LHCN-M2 (cell line): ENCODE measurements at regions not wholly inside any gene's neighbourhood (a gene's known extent, or its start where the extent isn't known, plus 50 kb on each side); places are given as distances from the start of the nearest gene placed in this dataset.
"Not testable (repeated sequence)": the region's sequence is repeated elsewhere in the genome, so short reads cannot be mapped to it uniquely, and the experiment has no call there.

Experiments
- DNase-seq: peaks from one replicate; pipeline ENCODE4 v3.0.0-alpha.2; 2012; ENCODE audit warnings: low read depth

DNA sequence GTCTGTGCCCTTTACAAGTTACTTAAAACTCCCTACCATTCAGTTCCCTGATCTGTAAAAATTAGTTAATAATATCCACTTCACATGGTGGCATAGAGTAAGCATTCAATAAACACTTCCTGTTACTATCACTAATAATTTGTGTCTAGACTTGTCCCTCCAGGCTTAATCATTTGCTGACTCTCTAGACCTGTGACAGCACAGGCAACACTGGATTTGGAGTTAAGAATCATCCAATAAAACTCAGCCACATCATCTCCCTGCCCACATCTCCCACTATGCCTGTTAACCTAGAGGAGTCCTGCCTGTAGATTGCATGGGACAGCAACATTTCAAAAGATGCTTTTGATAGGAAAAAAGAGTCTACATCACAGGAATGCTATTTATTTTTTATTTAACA, 564.6 kb downstream of the MFSD1 start:
- DNase-seq: no peak

DNA sequence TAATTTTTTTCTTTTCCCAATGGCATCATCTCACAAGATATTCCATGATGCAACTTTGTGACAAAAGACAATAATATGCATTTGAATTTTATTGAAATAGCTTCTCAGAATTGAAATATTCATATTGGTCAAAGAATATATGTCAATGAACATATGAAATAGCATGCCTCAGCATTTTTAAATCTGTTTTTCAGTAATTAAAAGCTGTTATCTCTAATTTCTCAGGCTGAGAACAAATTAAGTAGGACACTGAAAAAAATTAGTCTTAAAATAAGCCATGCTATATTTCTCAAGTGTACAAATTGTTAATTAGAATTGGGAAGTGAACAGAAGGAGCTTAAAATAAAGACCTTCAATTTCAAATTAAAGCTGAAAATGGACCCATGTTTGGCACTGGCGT, 570.1 kb downstream of the MFSD1 start:
- DNase-seq: no peak

DNA sequence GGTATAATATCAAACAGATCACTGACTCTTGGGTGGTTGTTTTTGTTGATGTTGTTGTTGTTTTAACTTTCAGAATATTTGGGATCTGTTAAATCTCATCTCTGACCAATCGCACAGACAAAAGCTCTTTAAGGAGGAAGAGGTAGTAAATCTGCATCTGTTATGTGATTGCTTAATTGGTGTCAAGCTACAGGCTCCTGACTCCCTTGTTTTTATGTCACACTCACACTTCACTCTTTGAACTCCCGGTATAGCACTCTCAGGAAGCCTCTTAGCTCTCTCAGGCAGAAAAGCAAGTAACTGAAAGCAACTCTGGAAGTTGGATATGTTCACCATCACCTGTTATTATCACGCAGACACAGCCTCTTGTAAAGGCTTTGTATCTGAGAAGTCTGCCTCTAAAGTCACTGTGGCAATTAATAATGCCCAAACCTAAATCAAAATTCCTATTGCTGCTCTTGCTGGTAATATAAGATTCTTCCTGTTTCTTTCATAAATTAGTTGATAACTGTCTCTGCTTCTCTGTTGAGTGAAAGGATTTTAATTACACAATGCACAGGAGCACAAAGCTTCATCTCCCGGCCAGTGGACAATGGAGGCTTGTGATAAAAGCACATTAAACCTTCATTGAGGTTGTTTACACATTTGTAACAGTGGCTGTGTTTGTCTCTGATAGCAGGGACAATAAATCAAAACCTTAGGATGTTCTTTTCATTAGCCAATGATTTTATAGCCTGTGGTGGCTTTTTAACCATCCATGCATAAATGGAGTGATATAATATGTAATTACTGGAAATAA, 576.7 kb downstream of the MFSD1 start:
- DNase-seq: peak; percentile 3

DNA sequence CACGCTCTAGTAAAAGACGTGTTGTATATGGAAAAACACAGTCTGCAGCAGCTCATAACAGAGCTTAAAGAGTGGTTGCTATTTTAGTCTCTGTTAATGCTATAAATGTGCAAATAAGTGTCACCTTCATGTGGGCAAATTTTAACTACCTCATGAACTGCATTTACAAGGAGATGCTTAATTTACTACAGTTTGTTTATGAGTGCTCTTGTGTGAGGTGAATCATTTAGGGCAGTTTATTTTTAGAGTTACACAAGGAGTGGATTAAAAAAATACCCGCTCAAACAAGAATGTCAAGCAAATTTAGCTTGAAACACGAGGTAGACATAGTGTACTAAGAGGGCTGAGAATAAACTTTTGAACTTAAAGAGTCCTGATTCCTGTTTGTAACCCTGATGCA, 579.0 kb downstream of the MFSD1 start:
- DNase-seq: no peak

DNA sequence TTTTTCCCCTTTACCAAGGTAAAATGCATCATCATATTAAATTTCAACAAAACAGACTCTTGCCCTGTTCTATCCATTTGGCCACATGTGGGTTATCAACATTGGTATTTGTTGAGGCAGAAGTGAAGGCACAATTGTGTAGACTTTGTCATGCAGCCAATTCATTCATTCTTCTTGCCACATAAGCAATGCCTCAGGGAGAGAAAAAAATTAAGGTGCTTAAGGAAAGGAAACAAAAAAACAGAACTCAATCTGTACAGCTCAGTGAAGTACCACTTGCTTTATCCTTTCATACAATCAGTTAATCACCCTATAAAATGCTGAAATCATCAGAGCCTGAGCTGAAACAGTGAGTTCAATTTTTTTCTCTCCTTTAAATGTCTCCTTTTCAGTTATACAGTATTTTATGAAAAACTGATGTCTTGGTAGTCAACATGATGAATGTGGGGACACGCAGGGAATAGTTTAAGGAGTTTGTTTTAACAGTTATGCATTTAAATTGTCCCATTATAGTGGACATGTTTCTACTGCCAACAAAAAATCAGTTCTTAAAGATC, 588.9 kb downstream of the MFSD1 start:
- DNase-seq: no peak

DNA sequence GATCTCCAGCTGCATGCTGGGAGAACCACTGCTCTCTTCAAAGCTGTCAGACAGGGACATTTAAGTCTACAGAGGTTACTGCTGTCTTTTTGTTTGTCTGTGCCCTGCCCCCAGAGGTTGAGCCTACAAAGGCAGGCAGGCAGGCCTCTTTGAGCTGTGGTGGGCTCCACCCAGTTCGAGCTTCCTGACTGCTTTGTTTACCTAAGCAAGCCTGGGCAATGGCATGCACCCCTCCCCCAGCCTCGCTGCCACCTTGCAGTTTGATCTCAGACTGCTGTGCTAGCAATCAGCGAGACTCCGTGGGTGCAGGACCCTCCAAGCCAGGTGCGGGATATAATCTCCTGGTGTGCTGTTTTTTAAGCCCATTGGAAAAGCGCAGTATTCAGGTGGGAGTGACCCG, 591.0 kb upstream of the IL12A start:
- not testable (repeated sequence) for DNase-seq

DNA sequence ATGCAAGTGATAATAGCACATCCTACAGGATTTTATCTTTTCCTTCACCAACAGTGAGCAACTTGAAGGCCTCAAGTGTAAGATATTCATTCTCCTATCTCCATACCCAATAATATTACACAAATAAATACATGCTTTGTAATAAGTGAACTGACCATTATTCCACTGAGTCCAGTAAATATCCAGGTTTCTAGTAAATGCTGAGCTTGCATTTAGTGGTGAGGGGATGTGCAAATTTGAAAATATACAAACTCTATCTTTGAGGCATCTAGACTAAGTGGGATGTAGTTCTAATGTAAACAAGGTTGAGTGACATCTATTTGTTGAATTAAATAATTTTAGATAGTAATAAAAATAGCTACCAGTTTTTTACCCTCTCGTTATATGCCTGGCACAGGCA, 587.6 kb upstream of the IL12A start:
- DNase-seq: no peak

DNA sequence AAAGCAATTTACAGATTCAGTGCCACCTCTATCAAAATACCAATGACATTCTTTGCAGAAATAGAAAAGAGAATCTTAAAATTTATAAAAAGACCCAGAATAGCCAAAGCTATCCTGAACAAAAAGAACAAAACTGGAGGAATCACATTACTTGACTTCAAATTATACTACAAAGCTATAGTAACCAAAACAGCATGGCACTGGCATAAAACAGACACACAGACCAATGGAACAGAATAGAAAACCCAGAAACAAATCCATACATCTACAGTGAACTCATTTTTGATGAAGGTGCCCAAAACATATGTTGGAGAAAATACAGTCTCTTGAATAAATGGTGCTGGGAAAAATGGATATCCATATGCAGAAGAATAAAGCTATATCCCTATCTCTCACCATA, 578.9 kb upstream of the IL12A start:
- DNase-seq: not testable (repeated sequence)

DNA sequence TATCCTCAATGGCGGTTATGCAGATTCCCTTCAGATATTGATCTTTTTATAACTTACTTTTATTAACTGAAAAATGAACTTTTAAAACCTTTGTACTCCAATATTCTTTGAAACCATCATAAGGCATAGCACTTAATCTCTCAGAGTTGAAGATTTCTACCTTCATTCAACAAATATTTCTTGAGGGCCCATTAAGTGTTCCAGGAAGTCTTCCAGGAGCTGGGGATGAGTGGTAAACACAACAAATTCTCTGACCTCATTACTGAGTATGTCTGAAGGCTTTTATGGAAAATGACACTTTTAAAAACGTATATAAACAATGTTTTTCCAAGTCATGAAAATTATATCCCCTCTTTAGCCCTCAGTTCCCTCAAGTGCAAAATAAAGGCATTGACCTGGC, 575.3 kb upstream of the IL12A start:
- DNase-seq: no peak

DNA sequence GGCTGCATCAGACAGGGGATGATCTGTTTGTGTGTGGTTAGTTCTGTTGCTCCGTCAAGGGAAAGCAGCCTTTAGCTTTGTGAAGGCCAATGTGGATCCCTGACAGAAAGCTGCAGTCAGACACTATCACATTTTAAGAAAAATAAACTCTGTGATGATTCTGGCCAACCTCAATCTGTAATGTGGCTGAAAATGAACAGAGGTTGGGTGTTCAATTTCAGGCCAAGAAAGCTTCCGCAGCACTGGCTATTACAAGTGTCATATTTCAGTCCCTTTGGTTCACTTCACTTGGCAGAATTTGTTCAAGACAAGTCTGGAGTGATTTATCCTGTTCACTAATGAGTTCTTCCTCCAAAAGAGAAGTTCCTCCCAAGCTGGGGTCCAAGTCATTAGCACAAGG, 571.8 kb upstream of the IL12A start:
- DNase-seq: peak; percentile 81

DNA sequence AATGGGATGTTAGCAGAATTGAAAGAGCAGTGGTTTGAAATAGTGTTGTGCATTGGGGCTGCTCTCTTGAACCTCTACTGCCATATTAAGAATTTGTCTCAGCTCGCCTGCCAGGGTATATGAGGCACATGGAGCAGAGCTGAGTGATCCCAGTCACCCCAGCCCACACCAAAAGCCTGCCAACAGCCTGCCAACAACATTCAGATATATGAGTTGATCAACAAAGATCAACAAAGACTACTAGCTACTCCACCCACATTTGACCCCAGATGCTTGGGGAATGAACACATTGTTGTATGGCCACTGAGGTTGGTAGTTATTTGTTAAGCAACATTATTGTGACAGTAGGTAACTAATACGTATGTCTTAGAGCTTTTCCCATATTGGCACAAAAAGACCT, 570.9 kb upstream of the IL12A start:
- DNase-seq: peak; percentile 49

DNA sequence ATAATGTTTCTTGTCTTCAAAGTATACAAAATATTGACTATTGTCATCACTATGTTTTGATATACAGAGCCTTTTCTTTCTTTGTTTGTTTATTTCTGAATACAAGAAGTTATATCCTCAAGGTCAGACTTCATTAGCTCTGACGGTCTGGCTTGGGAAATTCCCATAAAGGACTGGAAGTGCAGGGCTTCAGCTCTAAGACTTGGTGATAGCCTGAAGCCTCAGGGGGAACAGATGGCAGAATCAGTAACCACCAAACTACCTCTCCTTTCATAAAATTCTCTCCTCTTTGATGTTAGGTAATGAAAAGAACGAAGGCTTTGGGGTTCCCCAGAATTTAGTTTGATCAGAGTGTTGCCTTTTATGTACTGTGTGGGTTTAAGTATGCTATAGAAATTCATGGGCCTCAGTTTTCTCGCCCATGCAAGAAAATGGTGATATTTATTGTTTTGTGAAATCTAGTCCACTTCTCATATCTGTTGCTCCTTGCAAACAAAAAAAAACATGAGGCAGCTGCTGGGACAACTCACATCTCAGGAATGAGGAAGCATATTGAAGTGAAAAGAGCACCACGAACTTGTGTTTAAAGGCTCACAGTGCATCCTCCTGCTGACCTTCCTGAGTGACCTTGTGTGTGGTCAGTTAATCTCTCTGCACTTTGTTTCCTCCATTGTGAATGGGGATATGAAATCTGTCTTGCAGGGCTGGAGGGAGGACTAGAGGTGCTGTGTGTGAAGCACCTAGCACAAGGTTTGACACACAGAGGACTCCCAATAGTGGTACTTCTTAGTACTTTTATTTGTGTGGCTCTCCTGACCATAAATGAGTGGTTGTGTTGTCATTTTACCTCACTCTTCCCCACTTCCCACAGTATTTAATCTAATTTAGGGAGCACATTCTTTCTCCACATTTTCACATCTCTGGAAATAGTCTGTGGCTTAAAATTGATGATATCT, 569.8 kb upstream of the IL12A start:
- DNase-seq: peak; percentile 94

DNA sequence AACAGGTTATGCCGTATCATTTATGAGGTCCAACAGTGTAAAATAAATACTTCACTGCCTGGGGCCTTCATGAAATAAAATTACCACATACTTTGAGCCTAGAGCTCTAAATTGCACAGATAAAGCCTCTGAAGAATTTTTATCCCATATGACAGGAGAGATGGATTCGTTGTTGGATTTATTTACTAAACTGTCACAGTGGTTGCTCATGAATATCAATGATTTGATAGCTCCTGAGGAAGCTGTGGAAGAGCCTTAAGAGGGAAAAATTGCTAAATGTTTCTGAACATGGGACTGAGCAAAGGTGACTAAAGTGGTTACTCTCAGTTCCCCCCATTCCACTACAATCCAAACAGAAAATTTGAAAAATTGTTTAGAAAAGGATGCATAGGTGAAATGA, 558.9 kb upstream of the IL12A start:
- DNase-seq: no peak

DNA sequence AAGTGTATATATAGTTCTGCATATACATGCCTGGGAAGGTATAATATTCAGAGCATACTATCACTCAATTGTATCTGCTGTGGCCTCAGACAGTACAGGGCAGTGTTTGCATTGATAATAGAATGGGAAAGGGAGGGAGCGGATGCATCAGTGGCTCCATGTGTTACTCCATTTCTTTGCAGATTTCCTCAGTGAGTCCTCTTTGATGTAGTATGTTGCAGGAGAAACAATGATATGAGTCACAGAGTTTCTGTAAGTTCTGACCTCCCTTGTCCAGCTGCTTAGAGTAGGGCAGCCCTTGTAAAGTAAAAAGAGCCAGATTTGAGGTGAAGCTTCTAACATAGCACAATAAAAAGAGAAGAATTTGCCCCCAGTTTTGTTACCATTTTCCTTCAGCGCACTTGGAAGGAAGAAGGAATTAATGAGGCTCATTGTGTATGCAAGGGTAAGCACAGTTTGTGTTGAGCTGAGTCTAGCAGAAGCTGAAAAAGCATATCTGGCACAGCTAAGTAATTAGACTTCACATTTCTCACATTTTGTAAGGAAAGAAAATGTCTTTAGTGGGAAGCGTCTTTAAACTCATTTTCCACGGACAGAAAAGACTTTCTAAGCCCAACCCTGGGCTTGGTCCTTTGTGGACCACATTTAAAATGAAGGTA, 555.8 kb upstream of the IL12A start:
- peak; percentile 15 for DNase-seq

DNA sequence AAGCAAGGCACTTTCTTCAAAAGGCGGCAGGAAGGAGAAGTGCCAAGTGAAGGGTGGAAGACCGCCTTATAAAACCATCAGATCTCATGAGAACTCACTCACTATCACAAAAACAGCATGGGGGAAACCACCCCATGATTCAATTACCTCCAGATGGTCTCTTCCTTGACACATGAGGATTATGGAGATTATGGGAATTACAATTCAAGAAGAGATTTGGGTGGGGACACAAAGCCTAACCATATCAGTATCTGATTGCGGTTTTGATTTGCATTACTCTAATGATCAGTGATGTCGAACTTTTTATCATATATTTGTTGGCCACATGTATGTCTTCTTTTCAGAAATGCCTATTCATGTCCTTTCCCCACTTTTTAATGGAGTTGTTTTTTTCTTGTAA, 549.3 kb upstream of the IL12A start:
- DNase-seq: no peak

DNA sequence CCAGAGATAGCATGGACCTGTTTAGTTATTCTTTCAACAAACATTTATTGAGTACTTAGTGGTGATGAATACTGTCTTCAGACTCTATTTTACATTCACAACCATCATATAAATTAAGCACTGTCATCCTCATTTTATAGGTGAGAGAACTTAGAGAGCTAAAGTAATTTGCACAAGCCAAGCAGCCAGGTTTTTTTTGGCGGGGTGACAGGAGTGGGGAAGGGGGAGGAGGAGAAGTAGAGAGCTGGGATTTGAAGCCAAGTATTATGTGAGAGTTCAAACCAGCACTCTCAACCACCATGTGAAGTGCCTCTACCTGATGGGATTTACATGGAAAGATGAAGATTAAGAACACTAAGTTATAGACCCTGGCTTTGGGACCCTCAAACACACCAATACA, 547.4 kb upstream of the IL12A start:
- DNase-seq: no peak

DNA sequence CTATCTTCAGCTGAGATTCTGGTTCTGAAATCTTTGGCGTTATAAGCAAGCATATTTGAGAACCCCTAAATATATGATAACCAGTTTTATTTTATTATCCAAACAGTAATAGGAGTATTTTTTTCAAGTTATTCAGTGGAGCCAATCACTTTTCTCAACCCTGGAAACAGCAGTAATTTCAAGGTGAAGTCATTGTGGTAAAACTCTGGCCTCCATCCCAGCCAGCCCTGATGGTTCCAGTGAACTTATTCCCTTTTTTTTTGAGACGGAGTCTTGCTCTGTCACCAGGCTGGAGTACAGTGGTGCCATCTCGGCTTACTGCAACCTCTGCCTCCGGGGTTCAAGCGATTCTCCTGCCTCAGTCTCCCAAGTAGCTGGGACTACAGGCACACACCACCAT, 545.4 kb upstream of the IL12A start:
- DNase-seq: no peak

DNA sequence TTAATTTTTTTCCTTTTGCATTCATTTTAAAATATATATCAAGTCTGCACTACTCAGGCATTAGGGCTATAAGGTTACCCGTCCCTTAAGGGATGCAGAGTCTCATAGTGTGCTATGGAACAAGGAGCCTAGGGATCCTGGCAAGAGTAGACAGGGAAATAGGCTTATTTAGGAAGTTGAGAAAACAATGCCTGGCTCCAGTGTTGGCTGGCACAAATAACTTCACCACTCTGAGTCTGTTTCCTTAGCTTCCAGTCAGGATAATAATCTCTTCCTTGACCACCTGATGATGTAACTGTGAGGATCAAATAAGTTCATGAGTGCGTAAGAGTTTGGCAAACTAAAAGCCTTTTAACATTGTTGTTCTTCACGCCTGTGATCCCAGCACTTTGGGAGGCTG, 540.8 kb upstream of the IL12A start:
- DNase-seq: no peak

DNA sequence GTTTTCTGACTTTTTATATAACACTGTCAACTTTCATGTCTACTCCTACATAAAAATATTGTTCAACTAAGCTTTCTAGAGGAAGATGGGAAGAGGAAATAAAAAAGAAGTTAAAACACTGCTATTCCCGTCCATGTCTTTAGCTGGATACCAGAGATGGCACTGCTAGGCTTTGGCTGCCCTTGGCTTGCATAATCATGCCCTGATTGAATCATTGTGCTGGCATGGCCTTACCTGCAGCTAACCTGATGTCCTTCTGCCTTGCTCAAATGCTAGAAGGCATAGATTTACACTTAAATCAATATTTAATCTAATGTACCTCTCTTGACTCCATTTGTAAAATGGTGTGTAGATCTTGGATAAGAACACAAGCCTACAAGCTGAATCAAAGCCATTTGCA, 539.7 kb upstream of the IL12A start:
- DNase-seq: no peak

DNA sequence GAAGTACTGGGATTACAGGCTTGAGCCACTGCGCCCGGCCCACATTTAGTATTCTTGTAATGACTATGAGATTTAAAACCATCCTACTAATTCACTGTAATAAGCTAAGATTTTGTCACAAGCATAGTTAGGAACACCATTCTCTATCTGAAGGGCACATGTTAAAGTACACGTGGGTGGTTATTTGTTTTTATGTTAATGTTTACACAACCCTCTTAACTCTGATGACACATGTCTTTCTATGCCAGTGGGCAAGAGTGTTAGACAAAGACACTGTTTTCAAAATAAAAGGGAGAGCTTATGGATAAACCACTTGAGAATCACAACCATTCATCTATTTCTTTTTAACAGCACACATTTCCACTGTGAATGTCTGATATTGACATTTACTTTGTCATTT, 537.6 kb upstream of the IL12A start:
- DNase-seq: peak; percentile 10

DNA sequence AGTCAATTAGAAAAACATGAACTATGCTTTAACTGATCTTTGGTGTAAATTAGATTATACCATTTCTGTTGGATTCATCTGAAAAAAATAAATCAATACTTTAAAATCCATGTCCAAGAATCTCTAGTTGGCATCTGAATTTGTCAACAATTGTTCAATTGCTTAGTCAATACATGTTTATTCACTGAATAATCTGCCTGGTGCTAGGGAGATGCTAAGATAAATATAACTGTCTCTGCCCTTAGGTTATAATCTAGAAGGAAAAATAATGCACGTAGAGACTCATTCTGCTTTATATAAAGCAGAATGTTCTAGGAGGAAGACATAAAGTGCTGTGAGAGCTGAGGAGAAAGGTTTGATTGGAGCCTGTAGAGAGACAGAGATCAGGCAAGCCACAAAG, 537.2 kb upstream of the IL12A start:
- no peak for DNase-seq

DNA sequence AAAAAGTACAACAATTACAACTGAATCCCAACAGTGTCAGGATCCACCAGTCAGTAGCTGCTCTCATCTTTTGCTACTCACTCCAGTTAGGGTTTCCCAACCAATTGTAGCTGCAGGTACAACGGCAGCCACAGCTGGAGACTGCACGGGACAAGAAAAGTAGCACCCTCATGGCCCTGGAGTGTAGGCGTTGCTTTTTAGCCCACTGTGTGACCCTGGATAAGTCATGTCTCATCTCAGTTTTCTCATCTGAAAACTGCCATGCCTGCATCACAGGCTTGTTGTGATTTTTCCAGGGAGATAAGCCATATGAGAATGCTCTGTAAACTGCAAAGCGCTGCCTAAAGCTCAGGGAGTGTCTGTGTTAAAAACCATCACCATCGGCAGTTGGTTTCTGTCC, 535.6 kb upstream of the IL12A start:
- no peak for DNase-seq
